Sigmoid colon (tissue), 6 donors: ENCODE measurements at regions not wholly inside any gene's neighbourhood (a gene's known extent, or its start where the extent isn't known, plus 50 kb on each side); places are given as distances from the start of the nearest gene placed in this dataset.

ENCODE experiments used
- DNase-seq: peaks from one replicate; pipeline ENCODE4 v3.0.0-alpha.2; 2019
- H3K27ac ChIP-seq, 4 donors: fragments of 200-600 bp; sonication (generic); one replicate each; pipeline ENCODE4 v1.5.1; 2016 to 2019; ENCODE audit warnings: mild to moderate bottlenecking in 1 of 4
- H3K27me3 ChIP-seq, 3 donors: fragments of 200-600 bp; sonication (generic); one replicate each; pipeline ENCODE4 v1.5.1; 2019; ENCODE audit warnings: mild to moderate bottlenecking in 1 of 3
- H3K36me3 ChIP-seq, 4 donors: fragments of 200-600 bp; sonication (generic); one replicate each; pipeline ENCODE4 v1.5.1; 2016 to 2019
- H3K4me1 ChIP-seq, 4 donors: fragments of 200-600 bp; sonication (generic); one replicate each; pipeline ENCODE4 v1.5.1; 2017 to 2019
- H3K4me3 ChIP-seq, 4 donors: fragments of 200-600 bp; sonication (generic); one replicate each; pipeline ENCODE4 v1.5.1; 2017 to 2019; ENCODE audit warnings: mild to moderate bottlenecking in 2 of 4, moderate library complexity in 1 of 4
- H3K9me3 ChIP-seq, 4 donors: fragments of 200-600 bp in 3 of 4; sonication (generic) in 3 of 4; one replicate each; pipeline versions ENCODE4 v1.5.1 to v1.6.1; 2013 to 2019
- EP300 ChIP-seq, 4 donors: sonication (generic); formaldehyde crosslinking; IDR thresholded peaks; one replicate each; pipeline ENCODE4 v1.6.1; 2017; ENCODE audit warnings: antibody characterized with exemption in 4 of 4
- POLR2A ChIP-seq, 2 donors: fragments of 450-650 bp; IDR thresholded peaks; one replicate each; pipeline ENCODE4 v1.6.1; 2016; ENCODE audit warnings: antibody characterized with exemption in 2 of 2, mild to moderate bottlenecking in 2 of 2, moderate library complexity in 2 of 2
- POLR2AphosphoS5 ChIP-seq, 4 donors: sonication (generic); formaldehyde crosslinking; IDR thresholded peaks; one replicate each; pipeline ENCODE4 v1.6.1; 2017; ENCODE audit warnings: antibody characterized with exemption in 4 of 4
- WGBS, 2 donors: extraction: QIAGEN DNeasy Blood & Tissue Kit; methylation state at CpG; one replicate each; pipeline ENCODE4 v1.1.7; 2013; 5-methylcytosine and 5-hydroxymethylcytosine counted together
- intact Hi-C: fragments of 100-400 bp; cut with DNase I; formaldehyde crosslinking; loops from one replicate; pipeline ENCODE4 v1.15.1; 2023
- TF ChIP-seq, protein P1 (sequence below), 4 experiments: fragments of 450-650 bp in 3 of 4; fragments of 200-600 bp in 1 of 4; IDR thresholded peaks; one replicate each; pipeline ENCODE4 v1.5.1; 2016 to 2019; ENCODE audit warnings: antibody characterized with exemption in 4 of 4, mild to moderate bottlenecking in 3 of 4, moderate library complexity in 2 of 4
- donor health status: healthy with polysubstance abuse.
- donor health status: healthy.

DNA sequence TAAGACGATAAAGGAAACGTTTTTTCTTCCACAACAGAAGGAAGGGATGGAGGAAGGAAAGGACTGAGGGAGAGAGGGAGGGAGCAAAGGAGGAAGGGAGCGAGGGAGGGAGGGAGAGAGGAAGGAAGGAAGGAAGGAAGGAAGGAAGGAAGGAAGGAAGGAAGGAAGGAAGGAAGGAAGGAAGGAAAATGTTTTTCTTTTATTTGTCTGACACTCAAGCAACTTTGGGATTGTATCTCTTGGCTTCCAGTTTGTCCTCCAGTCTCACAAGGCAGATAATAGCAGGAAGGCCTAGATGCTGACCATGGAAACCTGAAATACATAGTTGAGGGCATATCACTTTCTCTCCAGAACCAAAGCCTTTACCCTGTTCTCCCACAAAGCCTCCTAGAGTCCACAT is 226.7 kb downstream of the ZNF674 start:
- Histone ChIP-seq H3K36me3 (no peaks in the 10 kb centered on the region), H3K9me3 (no peaks in the 10 kb centered on the region), H3K4me1 (no peaks in the 10 kb centered on the region), H3K27me3 (no peaks in the 10 kb centered on the region), H3K4me3 (no peak overlapping the region), H3K27ac (no peak overlapping the region)
- intact Hi-C loops: no loop called here
- TF ChIP-seq, protein P1, sequence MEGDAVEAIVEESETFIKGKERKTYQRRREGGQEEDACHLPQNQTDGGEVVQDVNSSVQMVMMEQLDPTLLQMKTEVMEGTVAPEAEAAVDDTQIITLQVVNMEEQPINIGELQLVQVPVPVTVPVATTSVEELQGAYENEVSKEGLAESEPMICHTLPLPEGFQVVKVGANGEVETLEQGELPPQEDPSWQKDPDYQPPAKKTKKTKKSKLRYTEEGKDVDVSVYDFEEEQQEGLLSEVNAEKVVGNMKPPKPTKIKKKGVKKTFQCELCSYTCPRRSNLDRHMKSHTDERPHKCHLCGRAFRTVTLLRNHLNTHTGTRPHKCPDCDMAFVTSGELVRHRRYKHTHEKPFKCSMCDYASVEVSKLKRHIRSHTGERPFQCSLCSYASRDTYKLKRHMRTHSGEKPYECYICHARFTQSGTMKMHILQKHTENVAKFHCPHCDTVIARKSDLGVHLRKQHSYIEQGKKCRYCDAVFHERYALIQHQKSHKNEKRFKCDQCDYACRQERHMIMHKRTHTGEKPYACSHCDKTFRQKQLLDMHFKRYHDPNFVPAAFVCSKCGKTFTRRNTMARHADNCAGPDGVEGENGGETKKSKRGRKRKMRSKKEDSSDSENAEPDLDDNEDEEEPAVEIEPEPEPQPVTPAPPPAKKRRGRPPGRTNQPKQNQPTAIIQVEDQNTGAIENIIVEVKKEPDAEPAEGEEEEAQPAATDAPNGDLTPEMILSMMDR (IDR thresholded peaks at IDR 0.05): no peak
- no peak for TF ChIP-seq EP300 (IDR thresholded peaks at IDR 0.05)
- no peak for TF ChIP-seq POLR2A (IDR thresholded peaks at IDR 0.05)
- no peak for TF ChIP-seq POLR2AphosphoS5 (IDR thresholded peaks at IDR 0.05)
- no peak for DNase-seq
- WGBS, 2 donors: 64 to 74% methylated on average over 3 of the region's 3 CpGs

DNA sequence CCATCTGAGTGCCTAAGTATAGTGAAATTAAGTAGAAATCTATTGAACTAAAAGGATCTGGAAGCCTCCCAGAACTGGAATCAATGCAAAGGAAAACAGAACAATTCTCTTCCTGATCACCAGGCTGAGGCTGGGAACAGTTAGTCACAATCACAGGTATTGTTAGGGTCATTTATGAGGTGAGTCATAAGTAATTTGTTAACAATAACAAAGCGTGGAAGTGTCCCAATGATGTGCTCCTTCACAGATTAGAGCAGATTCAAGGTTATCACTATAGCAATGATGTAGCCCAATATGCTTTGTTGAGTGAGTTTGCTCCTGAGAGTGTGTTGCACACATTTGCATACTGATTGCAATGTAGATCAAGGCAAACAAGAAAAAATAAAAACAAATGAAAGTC is 228.1 kb downstream of the ZNF674 start:
- Histone ChIP-seq H3K9me3 (no peaks in the 10 kb centered on the region), H3K4me3 (no peak overlapping the region), H3K36me3 (no peaks in the 10 kb centered on the region), H3K27ac (no peak overlapping the region), H3K4me1 (no peaks in the 10 kb centered on the region), H3K27me3 (no peaks in the 10 kb centered on the region)
- no peak for DNase-seq
- TF ChIP-seq POLR2AphosphoS5 (IDR thresholded peaks at IDR 0.05): no peak
- WGBS, 2 donors: 7 to 50% methylated on average over 1 of the region's 1 CpG
- intact Hi-C loops: no loop called here

DNA sequence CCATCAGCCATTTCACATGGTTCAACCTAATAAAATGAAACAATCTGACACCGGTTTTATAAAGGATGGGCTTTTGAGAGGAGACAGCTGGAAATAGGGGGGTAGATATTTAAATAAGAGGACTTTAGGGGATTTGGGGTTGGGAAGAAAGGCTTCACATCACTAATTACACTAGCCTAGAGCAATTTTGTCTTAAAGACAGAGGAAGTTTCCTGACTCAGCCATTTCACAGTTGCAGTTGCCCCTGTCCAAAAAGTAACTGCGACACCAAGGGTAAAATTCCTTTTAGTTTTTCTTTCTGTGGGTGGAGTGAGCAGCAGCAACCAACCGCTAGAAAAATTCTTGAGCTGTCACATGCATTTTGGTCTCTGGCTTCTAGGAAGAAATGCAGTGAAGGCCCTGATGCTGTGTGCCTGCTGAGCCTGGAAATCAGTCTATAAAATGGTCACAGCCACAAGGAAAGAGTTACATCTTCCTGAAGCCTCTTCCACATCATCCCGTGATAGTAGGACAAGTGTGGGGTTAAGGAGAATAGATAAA is 233.6 kb downstream of the ZNF674 start:
- WGBS, 2 donors: 60 to 70% methylated on average over 4 of the region's 4 CpGs
- Histone ChIP-seq H3K36me3 (no peaks in the 10 kb centered on the region), H3K27me3 (no peaks in the 10 kb centered on the region), H3K4me1 (no peaks in the 10 kb centered on the region), H3K4me3 (no peak overlapping the region), H3K27ac (no peak overlapping the region), H3K9me3 (no peaks in the 10 kb centered on the region)
- intact Hi-C loops: no loop called here
- no peak for DNase-seq
- TF ChIP-seq POLR2A (IDR thresholded peaks at IDR 0.05) (no peak), POLR2AphosphoS5 (IDR thresholded peaks at IDR 0.05) (no peak), EP300 (IDR thresholded peaks at IDR 0.05) (no peak)
- TF ChIP-seq, protein P1 (IDR thresholded peaks at IDR 0.05): no peak

DNA sequence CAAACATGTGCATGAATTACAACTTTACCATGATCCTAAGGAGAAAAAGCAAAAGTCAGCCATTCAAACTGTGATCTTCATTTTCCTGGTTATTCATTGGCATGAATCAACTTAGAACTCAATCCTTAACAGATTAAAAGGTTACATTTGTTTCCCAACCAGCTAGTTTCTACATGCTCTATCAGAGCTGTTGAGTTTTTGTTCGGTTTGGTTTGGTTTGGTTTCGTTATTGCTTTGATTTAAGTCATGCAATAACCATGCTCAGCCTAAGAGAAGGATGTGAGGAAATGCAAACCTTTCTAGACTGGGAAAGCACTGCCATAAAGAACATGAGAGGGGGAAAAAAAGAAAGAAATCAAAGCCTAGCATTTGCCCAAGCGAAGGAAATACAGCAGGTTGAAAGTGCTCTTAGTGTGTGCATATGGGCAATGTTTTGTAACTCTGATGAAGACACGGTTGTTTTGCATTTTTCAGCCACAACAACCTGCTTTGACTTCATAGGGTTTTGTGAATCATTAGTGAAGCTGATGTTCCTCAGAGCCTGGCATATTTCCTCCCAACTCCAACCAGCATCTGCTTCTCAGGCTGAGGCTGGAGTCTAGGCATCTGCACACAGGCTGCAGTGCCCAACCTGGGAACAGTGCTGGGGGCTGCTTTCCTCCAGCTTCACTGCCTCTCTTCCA is 234.3 kb downstream of the ZNF674 start:
- H3K4me1 ChIP-seq: no peaks in the 10 kb centered on the region
- H3K4me3 ChIP-seq: no peak overlapping the region
- no peak overlapping the region for H3K27ac ChIP-seq
- 77 to 86% methylated on average over 4 of the region's 4 CpGs for whole genome bisulfite sequencing, 2 donors
- no peaks in the 10 kb centered on the region for H3K9me3 ChIP-seq
- DNase-seq: no peak
- intact Hi-C loops: no loop called here
- no peaks in the 10 kb centered on the region for H3K36me3 ChIP-seq
- no peak for TF ChIP-seq POLR2A (IDR thresholded peaks at IDR 0.05)
- TF ChIP-seq, protein P1 (IDR thresholded peaks at IDR 0.05): no peak
- TF ChIP-seq EP300 (IDR thresholded peaks at IDR 0.05): no peak
- TF ChIP-seq POLR2AphosphoS5 (IDR thresholded peaks at IDR 0.05): no peak
- H3K27me3 ChIP-seq: no peaks in the 10 kb centered on the region

DNA sequence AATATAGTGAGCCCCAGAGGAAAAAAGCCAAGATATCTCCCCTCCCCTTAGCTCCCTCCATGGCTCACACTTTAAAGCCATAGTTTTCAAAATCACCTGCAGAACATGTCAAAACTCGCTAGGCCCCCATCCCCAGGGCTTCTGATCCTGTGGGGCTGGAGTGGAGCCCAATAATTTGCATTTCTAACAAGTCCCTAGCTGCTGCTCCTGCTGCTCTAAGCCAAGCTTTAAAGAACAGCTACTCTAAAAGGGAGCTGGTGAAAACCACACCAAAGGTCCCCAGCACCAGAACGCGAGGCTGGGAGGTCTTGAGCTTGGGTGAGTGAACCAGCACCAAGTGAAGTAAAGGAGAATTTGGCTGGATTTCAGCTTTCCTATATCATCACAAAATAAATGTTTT is 237.1 kb downstream of the ZNF674 start:
- H3K4me1 ChIP-seq: no peaks in the 10 kb centered on the region
- H3K27me3 ChIP-seq: no peaks in the 10 kb centered on the region
- H3K27ac ChIP-seq: no peak overlapping the region
- H3K36me3 ChIP-seq: no peaks in the 10 kb centered on the region
- intact Hi-C loops: no loop called here
- H3K9me3 ChIP-seq: no peaks in the 10 kb centered on the region
- DNase-seq: no peak
- 55 to 83% methylated on average over 3 of the region's 3 CpGs for WGBS, 2 donors
- no peak overlapping the region for H3K4me3 ChIP-seq
- TF ChIP-seq POLR2A (IDR thresholded peaks at IDR 0.05) (no peak), EP300 (IDR thresholded peaks at IDR 0.05) (no peak), POLR2AphosphoS5 (IDR thresholded peaks at IDR 0.05) (no peak)

DNA sequence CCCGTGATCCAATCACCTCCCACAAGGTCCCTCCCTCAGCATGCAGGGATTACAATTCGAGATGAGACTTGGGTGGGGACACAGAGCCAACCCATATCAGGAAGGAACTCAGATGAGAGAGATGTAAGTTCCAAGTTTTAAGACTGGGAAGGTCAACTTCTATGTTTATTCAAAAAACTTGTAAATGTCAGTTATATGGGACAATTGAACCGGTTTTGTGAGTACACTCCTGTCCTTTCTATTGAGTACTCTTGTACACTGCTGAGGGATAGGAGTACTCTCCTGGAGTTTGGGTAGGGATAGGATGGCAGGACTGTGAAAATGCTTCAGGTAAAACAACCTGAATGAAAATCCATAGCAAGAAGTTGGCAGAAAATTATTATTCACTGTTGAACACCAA is 239.1 kb downstream of the ZNF674 start:
- Histone ChIP-seq H3K4me1 (no peaks in the 10 kb centered on the region), H3K4me3 (no peak overlapping the region), H3K27me3 (no peaks in the 10 kb centered on the region), H3K9me3 (no peaks in the 10 kb centered on the region), H3K27ac (no peak overlapping the region), H3K36me3 (no peaks in the 10 kb centered on the region)
- intact Hi-C loops: no loop called here
- TF ChIP-seq EP300 (IDR thresholded peaks at IDR 0.05): no peak
- no peak for DNase-seq
- 47 to 71% methylated on average over 3 of the region's 3 CpGs for whole genome bisulfite sequencing, 2 donors
